Cardiac muscle cell (in vitro differentiated cells and primary cell): ENCODE measurements at regions not wholly inside any gene's neighbourhood (a gene's known extent, or its start where the extent isn't known, plus 50 kb on each side); places are given as distances from the start of the nearest gene placed in this dataset.

ENCODE experiments used
- DNase-seq, 2 donors: peaks; one replicate each; pipeline versions ENCODE4 v3.0.0 to v3.0.0-alpha.2; 2010 to 2017; ENCODE audit warnings: low read depth in 1 of 2, low spot score in 1 of 2
- H3K27ac ChIP-seq: fragments of 200-600 bp; sonication (generic); 2 replicates; pipeline ENCODE4 v1.5.1; 2016
- H3K27me3 ChIP-seq: fragments of 200-600 bp; sonication (generic); 2 replicates; pipeline ENCODE4 v1.6.0; 2016; ENCODE audit warnings: control low read depth
- H3K36me3 ChIP-seq: fragments of 200-600 bp; sonication (generic); 2 replicates; pipeline ENCODE4 v1.5.1; 2016; ENCODE audit warnings: control low read depth
- H3K4me1 ChIP-seq: fragments of 200-600 bp; sonication (generic); 2 replicates; pipeline ENCODE4 v1.8.1; 2017; ENCODE audit warnings: low read depth, mild to moderate bottlenecking, mixed run types
- H3K4me3 ChIP-seq: fragments of 200-600 bp; sonication (generic); 2 replicates; pipeline ENCODE4 v1.5.1; 2016; ENCODE audit warnings: mild to moderate bottlenecking
- H3K9me3 ChIP-seq: fragments of 200-600 bp; sonication (generic); 2 replicates; pipeline ENCODE4 v1.5.1; 2017; ENCODE audit warnings: low read depth, mild to moderate bottlenecking, control low read depth
- TF ChIP-seq, protein P1 (sequence below): IDR thresholded peaks from 2 replicates; pipeline ENCODE4 v1.5.1; 2012; ENCODE audit warnings: low read depth, mild to moderate bottlenecking, low read length

DNA sequence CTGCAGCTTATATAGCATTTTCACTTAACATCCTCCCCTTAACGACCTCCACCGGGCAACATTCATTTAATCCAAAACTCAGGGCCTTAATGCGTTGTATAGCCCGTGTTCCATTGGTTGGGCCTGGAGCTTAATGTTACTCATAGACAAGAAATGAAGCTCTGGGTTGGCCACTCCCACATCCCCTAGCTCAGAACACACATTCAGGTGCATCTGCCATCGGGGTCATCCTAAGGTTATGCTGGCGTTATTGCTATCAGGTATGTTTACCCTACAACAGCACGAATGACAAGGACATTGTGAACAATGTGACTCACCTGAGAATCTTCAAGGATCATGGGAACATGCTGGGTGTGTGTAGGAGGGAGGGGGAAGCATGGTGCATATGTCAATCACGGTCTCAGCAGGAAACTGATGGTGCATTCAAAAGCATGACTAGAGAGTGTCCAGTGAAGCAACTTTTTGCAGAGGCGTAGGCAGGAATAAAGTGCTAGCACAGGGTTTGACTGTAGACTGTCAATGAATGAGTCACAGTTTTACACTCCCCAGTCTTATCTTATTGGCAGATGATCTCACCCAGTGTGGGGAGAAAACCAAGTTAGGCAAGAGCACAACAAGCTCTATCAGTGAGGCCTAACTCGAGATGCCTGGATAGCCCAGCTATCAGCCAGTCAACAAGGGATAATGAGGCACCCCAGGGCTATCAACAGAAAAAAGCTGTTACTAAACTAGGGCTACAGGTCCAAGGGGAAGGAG lies 402.1 kb upstream of the MCTP2 start:
- H3K36me3 ChIP-seq = no peaks in the 10 kb centered on the region
- TF ChIP-seq, protein P1, sequence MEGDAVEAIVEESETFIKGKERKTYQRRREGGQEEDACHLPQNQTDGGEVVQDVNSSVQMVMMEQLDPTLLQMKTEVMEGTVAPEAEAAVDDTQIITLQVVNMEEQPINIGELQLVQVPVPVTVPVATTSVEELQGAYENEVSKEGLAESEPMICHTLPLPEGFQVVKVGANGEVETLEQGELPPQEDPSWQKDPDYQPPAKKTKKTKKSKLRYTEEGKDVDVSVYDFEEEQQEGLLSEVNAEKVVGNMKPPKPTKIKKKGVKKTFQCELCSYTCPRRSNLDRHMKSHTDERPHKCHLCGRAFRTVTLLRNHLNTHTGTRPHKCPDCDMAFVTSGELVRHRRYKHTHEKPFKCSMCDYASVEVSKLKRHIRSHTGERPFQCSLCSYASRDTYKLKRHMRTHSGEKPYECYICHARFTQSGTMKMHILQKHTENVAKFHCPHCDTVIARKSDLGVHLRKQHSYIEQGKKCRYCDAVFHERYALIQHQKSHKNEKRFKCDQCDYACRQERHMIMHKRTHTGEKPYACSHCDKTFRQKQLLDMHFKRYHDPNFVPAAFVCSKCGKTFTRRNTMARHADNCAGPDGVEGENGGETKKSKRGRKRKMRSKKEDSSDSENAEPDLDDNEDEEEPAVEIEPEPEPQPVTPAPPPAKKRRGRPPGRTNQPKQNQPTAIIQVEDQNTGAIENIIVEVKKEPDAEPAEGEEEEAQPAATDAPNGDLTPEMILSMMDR = no peak
- H3K27me3 ChIP-seq = no peaks in the 10 kb centered on the region
- no peaks in the 10 kb centered on the region for H3K9me3 ChIP-seq
- DNase-seq = peak in 1 of 2 donors; percentile 81
- no peaks in the 10 kb centered on the region for H3K4me1 ChIP-seq
- H3K27ac ChIP-seq = no peak overlapping the region
- H3K4me3 ChIP-seq = no peak overlapping the region

DNA sequence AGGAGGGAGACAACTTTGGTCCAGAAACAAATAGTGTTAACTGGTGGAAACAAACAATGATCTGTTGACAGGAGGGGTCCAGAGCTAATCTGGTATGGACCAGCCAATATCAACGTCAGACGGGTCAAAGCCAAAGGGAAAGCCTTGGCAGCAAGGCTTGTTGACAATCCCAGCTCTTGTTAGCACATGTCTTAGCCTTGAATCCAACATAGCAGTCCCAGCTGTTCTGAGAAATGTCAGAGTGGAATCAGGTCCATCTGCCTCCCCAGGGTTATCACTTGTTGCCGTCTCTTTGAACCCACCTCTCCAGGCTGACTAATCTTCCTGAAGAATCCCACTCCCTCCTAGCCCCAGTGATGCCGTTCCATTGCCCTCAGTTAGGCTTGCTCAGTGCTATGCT lies 404.6 kb upstream of the MCTP2 start:
- Histone ChIP-seq H3K9me3 (no peaks in the 10 kb centered on the region), H3K4me3 (no peak overlapping the region), H3K36me3 (no peaks in the 10 kb centered on the region), H3K27me3 (no peaks in the 10 kb centered on the region), H3K27ac (no peak overlapping the region), H3K4me1 (no peaks in the 10 kb centered on the region)
- DNase-seq = no peak
- TF ChIP-seq, protein P1 = no peak

DNA sequence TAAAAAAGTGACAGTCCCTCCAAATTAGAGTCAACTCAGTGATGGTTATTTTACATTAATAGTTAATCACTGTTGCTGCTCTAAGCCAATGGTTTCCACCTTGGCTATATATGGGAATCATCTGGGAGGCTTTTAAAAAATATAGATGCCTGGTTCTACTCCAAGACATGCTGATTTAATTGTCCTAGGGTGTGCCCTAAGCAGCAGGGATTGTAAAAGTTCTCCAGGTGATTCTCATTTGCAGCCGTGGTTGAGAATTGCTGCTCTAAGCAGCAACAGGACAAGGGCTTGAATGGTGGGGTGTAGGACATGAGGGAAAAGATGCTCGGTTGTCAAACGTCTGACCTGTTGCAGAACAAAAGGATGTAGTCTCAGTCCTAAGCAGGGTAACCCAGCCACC lies 405.1 kb upstream of the MCTP2 start:
- Histone ChIP-seq H3K36me3 (no peaks in the 10 kb centered on the region), H3K9me3 (no peaks in the 10 kb centered on the region), H3K4me3 (no peak overlapping the region), H3K27ac (no peak overlapping the region), H3K4me1 (no peaks in the 10 kb centered on the region), H3K27me3 (no peaks in the 10 kb centered on the region)
- DNase-seq = no peak
- TF ChIP-seq, protein P1 = no peak

DNA sequence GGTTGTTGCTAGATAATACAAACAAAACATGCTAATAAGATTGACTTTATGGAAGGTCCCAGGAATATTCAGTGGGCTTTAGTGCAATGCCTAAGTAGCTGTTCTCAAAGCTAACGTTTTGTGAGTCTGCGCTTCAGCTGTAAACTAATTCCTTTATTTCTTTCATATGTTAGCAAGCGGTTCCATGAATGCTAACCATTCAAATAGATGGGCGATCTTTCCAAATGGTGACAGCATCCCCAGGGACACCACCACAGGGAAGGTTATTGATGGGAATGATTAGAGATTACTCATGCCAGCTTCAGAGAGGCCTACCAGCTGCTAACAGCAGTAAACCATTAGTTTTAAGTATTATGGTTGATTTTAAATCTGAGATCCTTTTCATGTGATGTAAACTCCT lies 405.7 kb upstream of the MCTP2 start:
- no peaks in the 10 kb centered on the region for H3K36me3 ChIP-seq
- TF ChIP-seq, protein P1 = no peak
- no peaks in the 10 kb centered on the region for H3K9me3 ChIP-seq
- H3K27ac ChIP-seq = no peak overlapping the region
- no peak overlapping the region for H3K4me3 ChIP-seq
- H3K4me1 ChIP-seq = no peaks in the 10 kb centered on the region
- H3K27me3 ChIP-seq = no peaks in the 10 kb centered on the region
- DNase-seq = no peak

DNA sequence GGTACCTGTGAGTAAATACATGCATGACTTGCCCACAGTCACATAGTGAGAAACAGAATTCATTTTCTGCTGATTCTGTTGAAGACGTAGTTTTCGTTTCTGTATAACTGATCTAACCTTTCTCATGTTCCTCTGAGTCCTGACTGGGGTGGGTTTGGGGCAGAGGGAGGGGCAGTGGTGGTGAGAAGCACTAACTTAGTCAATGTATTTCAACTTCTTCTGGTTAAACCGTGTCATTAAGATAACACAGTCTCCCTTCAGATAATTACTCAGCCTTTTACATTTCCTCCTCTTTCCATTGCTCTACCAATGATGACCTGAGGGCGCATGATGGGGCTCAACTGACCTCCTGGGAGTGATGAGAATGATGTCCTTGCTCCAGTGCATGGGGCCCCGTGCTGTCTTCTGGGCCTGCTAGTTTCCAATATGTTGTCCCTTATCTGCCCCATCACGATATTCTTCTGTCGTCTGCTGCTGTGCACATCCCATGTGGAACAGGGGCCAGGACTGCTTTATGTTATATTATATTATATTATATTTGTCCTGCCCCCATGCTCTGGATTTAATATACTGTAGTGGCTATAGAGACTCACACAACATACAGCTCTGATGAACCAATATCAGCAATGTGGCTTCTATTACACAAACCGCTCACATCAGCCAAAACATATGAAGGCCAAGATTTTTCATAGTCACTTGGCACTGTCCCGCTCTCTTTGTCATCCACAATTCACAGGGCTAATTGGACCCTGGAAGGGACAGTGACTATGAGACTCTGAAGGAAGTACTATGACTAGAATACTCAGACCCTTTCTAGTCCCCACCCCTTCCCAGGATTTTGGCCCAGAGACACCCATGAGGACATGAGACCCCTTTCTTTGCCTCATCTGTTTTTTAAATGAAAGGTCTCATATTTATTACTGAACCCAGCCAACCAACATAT lies 407.1 kb upstream of the MCTP2 start:
- TF ChIP-seq, protein P1 = no peak

More for the DNA sequence above, 407.1 kb upstream of the MCTP2 start:
- H3K9me3 ChIP-seq = no peaks in the 10 kb centered on the region
- H3K4me1 ChIP-seq = no peaks in the 10 kb centered on the region
- no peak overlapping the region for H3K27ac ChIP-seq
- H3K27me3 ChIP-seq = no peaks in the 10 kb centered on the region
- DNase-seq = no peak
- no peak overlapping the region for H3K4me3 ChIP-seq
- no peaks in the 10 kb centered on the region for H3K36me3 ChIP-seq
